HEK293T (cell line): ENCODE measurements at regions not wholly inside any gene's neighbourhood (a gene's known extent, or its start where the extent isn't known, plus 50 kb on each side); places are given as distances from the start of the nearest gene placed in this dataset.

ENCODE experiments used
- BHLHE40 ChIP-seq: fragments of 450-650 bp; IDR thresholded peaks from 2 replicates; pipeline ENCODE4 v1.6.1; 2016; ENCODE audit warnings: mild to moderate bottlenecking, moderate library complexity, borderline replicate concordance
- ELF4 ChIP-seq: fragments of 450-650 bp; IDR thresholded peaks from 2 replicates; pipeline ENCODE4 v1.6.1; 2017; ENCODE audit warnings: antibody characterized with exemption
- FOXK2 ChIP-seq: fragments of 450-650 bp; IDR thresholded peaks from 2 replicates; pipeline ENCODE4 v1.6.1; 2016; ENCODE audit warnings: mild to moderate bottlenecking
- FOXM1 ChIP-seq: fragments of 450-650 bp; IDR thresholded peaks from 2 replicates; pipeline ENCODE4 v1.6.1; 2017; ENCODE audit warnings: mild to moderate bottlenecking, borderline replicate concordance
- SUZ12 ChIP-seq: fragments of 450-650 bp; IDR thresholded peaks from 2 replicates; pipeline ENCODE4 v1.6.1; 2016; ENCODE audit warnings: mild to moderate bottlenecking
- TARDBP ChIP-seq: fragments of 450-650 bp; IDR thresholded peaks from 2 replicates; pipeline ENCODE4 v1.6.1; 2016
- TF ChIP-seq, protein P1 (sequence below): fragments of 450-650 bp; IDR thresholded peaks from 2 replicates; pipeline ENCODE4 v1.6.1; 2016

DNA sequence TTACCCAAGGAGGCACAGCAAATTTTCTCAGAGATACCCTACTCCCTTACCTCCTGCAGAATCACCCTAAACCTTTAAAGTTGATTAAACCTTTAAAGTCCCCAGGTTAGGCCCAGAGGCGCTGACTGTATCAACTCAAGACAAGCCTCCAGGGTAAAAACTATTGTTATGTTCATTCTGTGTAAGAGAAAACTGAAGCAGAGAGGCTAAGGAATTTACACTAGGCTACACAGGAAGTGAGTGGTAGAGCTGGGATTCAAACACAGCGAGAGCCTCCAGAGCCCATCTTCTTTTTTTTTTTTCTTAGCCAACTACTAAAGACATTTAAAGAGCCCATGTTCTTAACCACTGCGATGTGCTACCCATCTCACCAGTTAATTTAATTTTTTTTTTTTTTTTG is 56.3 kb upstream of the GRK3 start:
- TF ChIP-seq ELF4 = no peak
- TF ChIP-seq SUZ12 = no peak
- TF ChIP-seq TARDBP = no peak
- no peak for TF ChIP-seq BHLHE40
- no peak for TF ChIP-seq FOXK2
- TF ChIP-seq, protein P1, sequence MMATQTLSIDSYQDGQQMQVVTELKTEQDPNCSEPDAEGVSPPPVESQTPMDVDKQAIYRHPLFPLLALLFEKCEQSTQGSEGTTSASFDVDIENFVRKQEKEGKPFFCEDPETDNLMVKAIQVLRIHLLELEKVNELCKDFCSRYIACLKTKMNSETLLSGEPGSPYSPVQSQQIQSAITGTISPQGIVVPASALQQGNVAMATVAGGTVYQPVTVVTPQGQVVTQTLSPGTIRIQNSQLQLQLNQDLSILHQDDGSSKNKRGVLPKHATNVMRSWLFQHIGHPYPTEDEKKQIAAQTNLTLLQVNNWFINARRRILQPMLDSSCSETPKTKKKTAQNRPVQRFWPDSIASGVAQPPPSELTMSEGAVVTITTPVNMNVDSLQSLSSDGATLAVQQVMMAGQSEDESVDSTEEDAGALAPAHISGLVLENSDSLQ = no peak
- no peak for TF ChIP-seq FOXM1
